Stimulated activated CD8-positive, alpha-beta memory T cell treated with anti-CD3 and anti-CD28 coated beads, Interleukin-7, amount 100 ng/mL, for 1 hour (primary cell): ENCODE measurements at regions not wholly inside any gene's neighbourhood (a gene's known extent, or its start where the extent isn't known, plus 50 kb on each side); places are given as distances from the start of the nearest gene placed in this dataset.

Experiments
- DNase-seq, 2 donors: peaks; one replicate each; pipeline ENCODE4 v3.0.0-alpha.2; 2020; ENCODE audit warnings: low read depth in 2 of 2

GRCh38 chr1:23639460-23640095 is 52.0 kb upstream of the RPL11 start:
- no peak for DNase-seq

GRCh38 chr1:23638786-23639241 is 52.8 kb upstream of the RPL11 start:
- DNase-seq: no peak

GRCh38 chr1:23638188-23638619 is 53.4 kb upstream of the RPL11 start:
- DNase-seq: no peak

DNA sequence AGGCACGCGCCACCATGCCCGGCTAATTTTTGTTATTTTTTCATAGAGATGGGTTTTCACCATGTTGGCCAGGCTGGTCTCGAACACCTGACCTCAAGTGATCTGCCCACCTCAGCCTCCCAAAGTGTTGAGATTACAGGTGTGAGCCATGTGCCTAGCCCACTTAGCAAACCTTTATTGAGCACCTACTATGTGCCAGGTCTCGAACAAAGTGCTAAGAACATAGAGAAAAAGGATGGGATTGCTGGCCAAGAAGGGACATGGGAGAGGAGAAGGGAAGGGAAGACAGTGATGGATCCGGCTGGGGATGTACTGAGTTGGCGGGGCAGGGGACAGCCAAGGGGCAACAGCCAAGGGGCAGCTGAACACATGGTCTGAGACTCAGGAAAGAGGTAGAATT is 55.6 kb upstream of the RPL11 start:
- DNase-seq: no peak

DNA sequence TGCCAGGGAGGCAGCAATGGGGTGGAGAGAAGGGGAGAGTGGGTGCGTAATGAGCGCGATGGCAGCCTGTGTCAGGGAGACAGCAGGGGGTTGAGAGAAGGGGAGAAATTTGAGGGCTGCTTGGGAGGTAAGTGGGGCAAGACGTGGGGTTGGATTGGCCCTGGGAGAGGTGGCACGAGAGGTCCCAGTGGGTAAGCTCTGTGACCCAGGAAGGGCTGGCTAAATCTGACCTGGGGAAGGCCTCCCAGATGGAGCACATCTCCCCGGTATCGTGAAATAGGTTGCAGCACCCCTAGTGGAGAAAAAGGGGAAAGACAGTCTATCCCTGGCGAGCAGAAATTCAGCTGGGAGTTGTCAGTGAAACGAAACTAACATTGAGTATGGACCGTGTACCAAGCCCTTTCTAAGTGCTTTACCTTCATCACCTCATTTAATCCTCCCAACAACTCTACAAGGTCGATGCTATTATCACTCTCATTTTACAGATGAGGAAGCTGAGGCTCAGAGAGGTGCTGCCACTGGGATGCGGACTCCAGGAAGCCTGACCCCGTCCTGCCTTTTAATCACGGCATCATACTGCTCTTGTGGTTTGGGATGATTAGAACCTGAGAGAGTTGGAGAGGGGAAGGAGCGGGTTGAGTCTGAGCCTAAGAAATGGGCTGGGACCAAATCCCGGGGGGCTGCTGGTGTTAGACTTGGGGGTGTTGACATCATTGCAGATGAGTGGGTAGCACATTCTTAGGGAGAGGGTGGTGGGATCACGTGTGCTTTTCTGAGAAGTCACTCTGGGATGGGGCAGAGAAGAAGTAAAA is 56.6 kb upstream of the RPL11 start:
- no peak for DNase-seq

- DNase-seq: no peak
Observed at GRCh38 chr1:23634518-23634839, 57.1 kb upstream of the RPL11 start.

GRCh38 chr1:23632479-23633160 is 59.0 kb upstream of the RPL11 start:
- DNase-seq: no peak

DNA sequence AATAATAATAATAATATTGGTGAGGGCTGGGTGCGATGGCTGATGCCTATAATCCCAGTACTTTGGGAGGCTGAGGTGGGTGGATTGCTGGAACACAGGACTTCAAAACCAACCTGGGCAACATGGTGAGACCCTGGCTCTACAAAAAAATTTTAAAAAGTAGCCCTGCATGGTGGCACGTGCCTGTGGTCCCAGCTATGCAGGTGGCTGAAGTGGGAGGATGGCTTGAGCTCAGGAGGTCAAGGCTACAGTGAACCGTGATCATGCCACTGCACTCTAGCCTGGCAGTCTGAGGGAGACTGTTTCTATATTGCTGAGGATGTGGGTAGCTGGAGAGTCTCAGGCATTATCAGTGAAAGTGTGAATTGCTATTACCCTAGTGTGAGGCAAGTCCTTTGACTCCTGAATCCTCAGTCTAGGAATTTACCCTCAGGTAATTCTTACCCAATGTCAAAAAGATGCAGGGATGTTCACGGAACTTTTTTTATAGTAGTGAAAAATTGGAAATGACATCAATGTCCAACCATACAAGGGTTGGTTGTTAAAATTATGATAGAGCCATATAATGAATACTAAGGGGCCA is 61.8 kb upstream of the RPL11 start:
- no peak for DNase-seq

- DNase-seq: no peak
Observed at GRCh38 chr1:23628951-23629387, 62.6 kb upstream of the RPL11 start.

GRCh38 chr1:23627069-23627735 is 64.4 kb upstream of the RPL11 start:
- DNase-seq: no peak

- no peak for DNase-seq
Observed at GRCh38 chr1:23625929-23626535, 65.6 kb upstream of the RPL11 start.

- no peak for DNase-seq
Observed at GRCh38 chr1:23625459-23625858, 66.1 kb upstream of the RPL11 start.

DNA sequence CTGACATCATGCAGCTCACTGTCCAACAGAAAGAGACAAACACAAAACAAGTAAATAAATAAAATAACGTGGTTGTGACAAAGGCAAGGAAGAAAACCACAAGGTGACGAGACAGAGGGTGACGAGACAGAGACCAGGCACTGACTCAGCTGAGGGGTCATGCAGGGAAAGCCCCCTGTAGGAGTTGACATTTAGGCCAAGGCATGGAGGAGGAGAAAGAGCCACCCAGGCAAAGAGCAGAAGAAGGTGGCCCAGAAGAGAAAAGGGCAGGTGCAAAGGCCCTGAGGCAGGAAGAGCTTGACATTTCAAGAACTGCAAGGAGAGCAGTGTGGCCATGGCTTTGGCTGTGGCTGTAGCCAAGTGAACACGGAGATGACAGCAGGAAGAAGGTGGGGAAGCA is 65.1 kb upstream of the ID3 start:
- no peak for DNase-seq

DNA sequence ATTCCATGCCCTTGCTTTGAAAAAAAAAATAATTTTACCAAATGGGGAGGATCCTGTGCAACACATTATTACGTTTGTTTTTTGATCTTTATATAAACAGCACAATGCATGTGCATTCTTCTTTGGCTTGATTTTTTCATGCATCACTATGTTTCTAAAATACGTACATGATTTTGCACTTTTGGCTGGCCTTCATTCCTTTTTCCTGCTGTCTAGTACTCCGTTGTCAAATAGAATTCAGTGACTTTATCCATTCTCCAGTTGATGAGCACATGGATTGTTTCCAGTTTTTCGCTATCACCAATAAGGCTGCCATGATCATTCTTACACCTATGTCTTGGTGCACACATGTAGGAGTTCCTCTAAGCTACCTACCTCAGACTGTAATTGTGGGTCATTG is 63.0 kb upstream of the ID3 start:
- DNase-seq: no peak

DNA sequence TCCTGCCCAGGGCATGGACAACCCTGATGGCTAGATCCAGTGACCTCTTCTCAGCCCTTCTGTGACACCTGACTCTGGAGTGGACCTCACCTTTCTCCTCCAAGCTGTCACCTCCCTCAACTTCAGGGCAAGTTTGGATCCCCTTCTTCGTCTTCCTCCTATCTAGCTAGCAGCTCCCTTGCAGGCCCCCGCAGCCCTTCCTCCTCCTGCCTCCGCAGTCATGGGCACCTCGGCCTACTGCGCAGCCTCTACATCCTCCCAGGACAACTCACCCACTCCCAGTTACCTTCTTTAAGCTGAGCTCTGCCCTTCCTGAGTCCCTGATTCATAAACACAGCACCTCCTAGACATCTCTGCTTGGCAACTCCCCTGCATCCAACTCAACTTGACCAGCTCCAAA is 61.3 kb upstream of the ID3 start:
- no peak for DNase-seq

DNA sequence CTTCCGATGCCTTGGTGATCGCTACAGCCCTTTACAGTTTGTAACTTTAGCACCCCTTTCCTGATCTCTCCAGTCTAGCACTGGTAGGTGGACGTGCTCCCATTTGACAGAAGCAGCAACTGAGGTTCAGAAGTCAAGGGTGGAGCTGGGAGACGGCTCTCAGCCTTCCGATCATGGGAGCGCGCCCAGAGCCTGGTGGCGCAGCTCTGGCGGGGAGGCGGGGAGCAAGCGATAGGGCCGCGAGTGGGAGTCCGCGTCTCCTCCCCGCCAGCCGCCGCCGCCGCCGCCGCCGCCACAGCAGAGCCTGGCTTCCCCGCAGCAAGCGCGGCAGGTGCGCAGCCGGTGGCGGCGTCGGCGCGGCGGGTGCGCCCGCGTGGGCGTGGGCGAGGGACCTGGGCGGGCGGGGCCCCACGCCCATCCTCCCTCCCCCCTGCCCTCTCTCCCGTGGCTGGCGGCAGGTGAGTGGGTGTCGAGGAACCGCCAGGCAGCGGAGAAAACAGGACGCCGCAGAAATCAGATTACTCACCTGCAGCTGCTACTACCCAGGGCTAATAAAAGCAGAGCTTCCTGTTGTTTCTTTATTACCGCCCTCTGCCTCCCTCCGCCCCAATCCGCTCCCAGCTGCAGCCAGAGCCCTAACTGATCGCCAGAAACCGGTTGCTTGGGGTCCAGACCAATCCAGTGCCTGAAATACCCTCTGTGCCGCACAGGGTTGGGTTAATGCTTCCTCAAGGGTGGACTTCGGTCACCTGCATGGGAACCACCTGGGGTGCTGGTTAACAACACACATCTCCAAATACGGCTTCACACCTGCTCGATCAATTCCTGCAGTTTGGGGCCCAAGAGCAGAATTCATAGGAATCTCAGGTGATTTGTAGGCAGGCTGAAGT is 60.2 kb upstream of the ID3 start:
- peak; percentile 59 to 64 for DNase-seq

GRCh38 chr1:23618586-23619083 is 59.3 kb upstream of the ID3 start:
- no peak for DNase-seq

DNA sequence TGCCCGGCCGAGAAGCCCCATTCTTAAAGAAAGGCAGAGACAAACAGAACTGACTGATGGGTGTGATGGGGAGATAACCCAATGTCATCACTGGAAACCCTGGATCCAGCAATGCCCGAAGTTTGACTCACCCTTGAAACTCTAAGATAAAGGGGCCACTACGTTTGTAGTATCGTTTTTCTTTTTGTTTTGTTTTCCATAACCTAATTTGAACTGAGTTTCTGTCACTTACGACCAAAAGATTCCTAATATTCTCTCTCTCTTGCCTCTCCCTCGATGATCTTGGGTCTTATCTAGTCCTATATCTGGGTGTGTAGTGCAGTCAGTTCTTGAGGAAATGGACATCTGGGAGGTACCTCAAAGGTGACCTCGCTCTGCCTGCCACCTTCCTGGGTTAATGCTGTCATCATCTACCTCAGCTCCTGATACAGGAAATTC is 57.8 kb upstream of the ID3 start:
- no peak for DNase-seq

GRCh38 chr1:23616292-23616824 is 57.1 kb upstream of the ID3 start:
- no peak for DNase-seq

DNA sequence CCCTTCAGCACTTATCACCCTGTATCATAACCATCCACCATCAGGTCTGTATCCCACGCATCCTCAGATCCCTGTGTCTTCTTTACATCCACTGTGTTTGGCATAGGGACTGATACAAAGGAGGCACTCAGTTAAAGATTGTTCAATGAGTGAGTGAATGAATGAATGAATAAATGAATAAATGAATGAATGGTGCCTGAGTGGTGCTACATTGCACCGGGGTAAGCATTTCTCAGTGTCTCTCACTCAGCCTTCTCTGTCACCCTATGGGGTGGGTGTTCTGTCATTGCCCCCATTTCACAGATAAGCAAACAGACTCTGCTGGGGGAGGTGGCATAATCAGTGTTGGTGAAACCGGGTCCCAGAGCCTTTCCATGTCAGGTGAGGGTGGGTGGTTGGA is 56.6 kb upstream of the ID3 start:
- DNase-seq: no peak
